ENCODE measurements at regions not wholly inside any gene's neighbourhood (a gene's known extent, or its start where the extent isn't known, plus 50 kb on each side); places are given as distances from the start of the nearest gene placed in this dataset.

GRCh38 chr13:76036176-76036575, 400.0 kb downstream of the LMO7 start:
- H3K27ac ChIP-seq = no peak overlapping the region
- TF ChIP-seq CTCF (conservative IDR thresholded peaks at IDR 0.05) = no peak

DNA sequence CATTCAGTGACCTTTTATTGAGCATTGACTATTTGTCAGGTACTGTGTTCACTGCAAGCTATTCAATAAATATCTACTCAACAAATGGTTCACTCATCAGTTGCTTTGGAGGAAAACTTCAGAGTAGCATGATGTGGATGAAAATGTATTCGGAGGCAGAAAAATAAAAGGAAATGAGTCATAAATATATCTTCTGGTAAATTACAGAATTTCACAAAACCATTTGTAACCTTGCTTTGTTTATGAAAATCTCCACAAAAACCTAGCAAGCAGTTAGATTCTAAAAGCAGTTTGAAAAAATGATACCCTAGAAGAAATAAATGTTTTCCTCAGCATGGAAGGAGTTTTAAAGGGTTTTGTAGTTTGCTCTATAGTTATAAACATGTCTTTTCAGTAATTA, 399.6 kb downstream of the LMO7 start:
- TF ChIP-seq CTCF (conservative IDR thresholded peaks at IDR 0.05) = no peak
- no peak overlapping the region for H3K27ac ChIP-seq

- H3K27ac ChIP-seq = no peak overlapping the region
- no peak for TF ChIP-seq CTCF (conservative IDR thresholded peaks at IDR 0.05)
These were observed 393.6 kb downstream of the LMO7 start for GRCh38 chr13:76029706-76030105.

GRCh38 chr13:76029088-76029487, 393.0 kb downstream of the LMO7 start:
- no peak for TF ChIP-seq CTCF (conservative IDR thresholded peaks at IDR 0.05)
- no peak overlapping the region for H3K27ac ChIP-seq

GRCh38 chr13:76027131-76027530, 391.0 kb downstream of the LMO7 start:
- no peak for TF ChIP-seq CTCF (conservative IDR thresholded peaks at IDR 0.05)
- H3K27ac ChIP-seq = no peak overlapping the region

GRCh38 chr13:76025392-76025791, 389.3 kb downstream of the LMO7 start:
- no peak for TF ChIP-seq CTCF (conservative IDR thresholded peaks at IDR 0.05)
- no peak overlapping the region for H3K27ac ChIP-seq

- no peak overlapping the region for H3K27ac ChIP-seq
- no peak for TF ChIP-seq CTCF (conservative IDR thresholded peaks at IDR 0.05)
These were observed 388.0 kb downstream of the LMO7 start for GRCh38 chr13:76024151-76024550.

DNA sequence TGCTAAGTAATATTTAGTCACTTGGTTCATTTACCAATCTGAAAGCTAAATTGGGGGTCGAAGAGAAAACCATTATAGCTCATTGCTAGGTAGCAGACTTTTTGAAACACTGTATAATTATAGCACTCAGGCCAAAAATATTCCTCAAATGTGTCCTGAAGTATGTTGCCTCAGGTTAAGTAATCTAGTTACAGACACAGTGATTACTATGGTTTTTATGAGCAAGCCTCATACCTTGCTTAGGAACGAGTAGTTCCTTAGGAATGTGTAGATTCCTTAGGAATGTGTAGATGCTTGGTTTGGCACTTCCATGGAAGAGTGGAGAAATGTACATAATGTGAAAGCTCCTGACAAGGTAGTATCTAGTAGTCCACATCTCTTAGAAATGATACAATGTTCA, 387.5 kb downstream of the LMO7 start:
- TF ChIP-seq CTCF (conservative IDR thresholded peaks at IDR 0.05) = no peak
- H3K27ac ChIP-seq = no peak overlapping the region

Data from VCaP (cell line).